ENCODE measurements at regions not wholly inside any gene's neighbourhood (a gene's known extent, or its start where the extent isn't known, plus 50 kb on each side); places are given as distances from the start of the nearest gene placed in this dataset.

- H3K4me3 ChIP-seq: no peak overlapping the region
- no peak overlapping the region for H3K27ac ChIP-seq
- DNase-seq (ENCODE audit: low read depth in 1 of 2, low spot score in 1 of 2): peak in 1 of 2 donors; percentile 23
- no peaks in the 10 kb centered on the region for H3K9me3 ChIP-seq (ENCODE audit: low read depth)
- no peak for TF ChIP-seq CTCF (IDR thresholded peaks at IDR 0.05; ENCODE audit: low read depth, low read length)
- no peaks in the 10 kb centered on the region for H3K27me3 ChIP-seq
- H3K4me1 ChIP-seq (ENCODE audit: low read depth): peaks cover 3% of the 10 kb centered on the region
- H3K36me3 ChIP-seq: no peaks in the 10 kb centered on the region
Measured at GRCh38 chr2:57987835-57988573, 58.6 kb upstream of the VRK2 start.

GRCh38 chr2:57990118-57990725 is 56.4 kb upstream of the VRK2 start:
- no peak for DNase-seq (ENCODE audit: low read depth in 1 of 2, low spot score in 1 of 2)
- Histone ChIP-seq H3K4me3 (no peak overlapping the region), H3K27ac (no peak overlapping the region), H3K36me3 (no peaks in the 10 kb centered on the region), H3K27me3 (no peaks in the 10 kb centered on the region), H3K9me3 (ENCODE audit: low read depth) (no peaks in the 10 kb centered on the region), H3K4me1 (ENCODE audit: low read depth) (peaks cover 3% of the 10 kb centered on the region)
- no peak for TF ChIP-seq CTCF (IDR thresholded peaks at IDR 0.05; ENCODE audit: low read depth, low read length)

All from cardiac muscle cell (in vitro differentiated cells and primary cell).